NCI-H2029 treated with DMSO at 0.1 percent for 48 hours (cell line): ENCODE measurements at regions not wholly inside any gene's neighbourhood (a gene's known extent, or its start where the extent isn't known, plus 50 kb on each side); places are given as distances from the start of the nearest gene placed in this dataset.

Experiments used
- DNase-seq: peaks from one replicate; lab custom pipeline; 2025; lab: John Stamatoyannopoulos, UW

DNA sequence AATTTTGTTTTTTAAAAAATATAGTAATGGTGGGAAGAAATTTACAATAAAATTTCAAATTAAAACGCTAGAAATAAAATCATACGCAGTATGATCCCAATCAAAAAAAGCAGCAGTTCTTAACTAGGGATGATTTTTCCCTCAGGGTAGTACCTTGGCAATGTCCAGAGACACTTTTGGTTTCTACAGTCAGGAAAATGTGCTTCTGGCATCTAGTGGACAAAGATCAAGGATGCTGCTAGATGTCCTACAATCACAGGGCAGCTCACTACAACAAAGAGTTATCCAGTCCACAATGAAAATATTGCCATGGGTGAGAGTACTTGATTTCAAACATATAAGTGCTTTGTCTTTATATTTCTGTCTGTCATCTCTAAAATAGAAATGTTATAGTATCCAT is 400.2 kb upstream of the SGCD start:
- no peak for DNase-seq

DNA sequence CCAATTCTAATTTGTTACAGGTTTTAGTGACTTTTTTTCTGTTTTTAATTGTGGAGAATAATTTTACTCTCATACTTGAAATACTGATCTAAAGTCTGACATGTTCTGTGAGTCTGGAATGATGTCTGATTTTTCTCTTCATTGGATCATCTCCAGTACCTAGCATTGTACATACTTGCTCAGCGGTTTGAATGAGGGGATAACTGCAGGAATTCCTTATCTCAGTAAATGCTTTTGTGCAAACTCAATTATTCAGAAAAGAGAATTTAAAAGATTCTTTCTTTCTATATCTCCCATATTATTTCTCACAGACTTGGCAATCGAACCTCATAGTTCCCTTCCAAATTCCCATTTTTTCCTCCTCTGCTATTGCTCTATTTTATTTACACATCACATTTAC is 397.9 kb upstream of the SGCD start:
- DNase-seq, result no peak

DNA sequence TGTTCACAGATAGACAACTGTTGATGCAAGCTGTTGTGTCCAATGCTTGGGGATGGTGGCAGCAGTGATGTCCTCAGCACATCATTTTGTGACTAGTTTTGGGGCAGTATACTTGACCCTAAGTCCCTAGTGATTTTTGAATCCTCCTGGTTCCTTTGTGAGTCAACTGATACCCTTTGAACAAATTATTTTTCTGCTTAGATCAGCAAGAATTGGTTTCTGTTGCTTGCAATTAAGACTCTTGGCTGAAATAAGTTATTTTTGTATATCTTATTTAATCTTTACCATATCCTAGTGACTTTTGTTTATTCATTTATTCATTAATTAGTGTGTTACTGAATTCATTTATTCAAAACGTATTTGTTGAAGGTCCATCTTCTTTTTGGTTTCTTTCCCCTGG is 392.0 kb upstream of the SGCD start:
- DNase-seq, result no peak

DNA sequence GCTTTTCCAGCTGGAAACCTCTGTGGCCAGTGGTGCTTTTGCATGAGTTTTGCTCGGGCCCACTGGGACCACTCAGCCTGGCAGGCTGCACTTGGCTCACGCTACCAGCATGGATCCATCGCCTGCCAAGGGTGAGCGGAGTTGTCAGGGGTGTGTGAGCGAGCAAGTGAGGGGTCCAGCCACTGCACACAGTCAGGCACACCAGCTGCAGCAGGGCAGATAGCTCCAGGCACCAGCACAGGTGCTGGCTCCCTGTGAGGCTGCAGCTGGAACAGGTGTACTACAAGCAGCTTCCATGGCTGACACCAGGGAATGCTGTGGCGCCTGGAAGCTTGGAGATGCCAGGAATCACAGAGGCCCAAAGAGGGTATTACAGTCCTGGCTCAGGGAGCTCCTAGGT is 391.2 kb upstream of the SGCD start:
- DNase-seq, result no peak

DNA sequence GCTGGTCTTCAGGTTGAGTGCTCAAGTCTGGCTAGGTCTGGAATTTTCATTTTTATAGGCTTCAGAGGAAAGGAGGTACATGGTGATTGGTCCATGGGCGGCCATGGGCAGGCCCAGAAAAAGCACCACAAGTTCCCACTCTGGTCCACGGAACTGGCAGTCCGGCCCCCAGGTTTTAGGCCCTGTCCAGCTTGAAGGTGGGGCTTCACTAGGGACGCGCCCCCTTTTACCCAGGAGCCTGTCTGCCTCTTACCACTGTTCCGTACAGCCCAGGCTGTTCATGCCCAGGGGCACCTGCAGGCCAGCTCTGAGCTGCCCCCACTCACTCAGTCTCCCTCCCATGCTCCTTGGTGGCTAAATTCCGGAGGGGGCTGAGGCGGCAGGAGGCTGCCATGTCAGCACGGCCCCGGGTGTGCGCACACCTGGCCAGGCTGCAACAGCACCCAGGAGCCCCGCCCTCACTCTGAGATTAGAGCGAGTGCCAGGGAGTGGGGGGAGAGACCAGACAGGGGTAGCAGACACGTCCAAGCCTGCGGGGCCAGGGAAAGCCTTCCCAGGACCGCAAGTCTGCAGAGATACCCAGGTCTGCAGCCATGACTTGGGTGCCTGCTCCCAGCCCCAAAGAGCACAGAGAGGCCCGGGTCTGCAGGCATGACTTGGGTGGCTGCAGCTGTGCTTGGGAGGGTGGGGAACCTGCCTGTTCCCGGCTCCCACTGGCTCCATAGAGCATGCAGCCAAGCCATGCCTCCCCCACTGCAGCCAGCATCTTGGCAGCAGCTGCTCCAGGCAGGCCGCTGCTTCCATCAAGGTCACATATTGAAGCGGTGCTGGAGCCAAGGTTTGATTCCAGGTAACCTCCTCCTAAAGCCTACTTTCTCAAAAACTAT is 390.2 kb upstream of the SGCD start:
- DNase-seq, result no peak

DNA sequence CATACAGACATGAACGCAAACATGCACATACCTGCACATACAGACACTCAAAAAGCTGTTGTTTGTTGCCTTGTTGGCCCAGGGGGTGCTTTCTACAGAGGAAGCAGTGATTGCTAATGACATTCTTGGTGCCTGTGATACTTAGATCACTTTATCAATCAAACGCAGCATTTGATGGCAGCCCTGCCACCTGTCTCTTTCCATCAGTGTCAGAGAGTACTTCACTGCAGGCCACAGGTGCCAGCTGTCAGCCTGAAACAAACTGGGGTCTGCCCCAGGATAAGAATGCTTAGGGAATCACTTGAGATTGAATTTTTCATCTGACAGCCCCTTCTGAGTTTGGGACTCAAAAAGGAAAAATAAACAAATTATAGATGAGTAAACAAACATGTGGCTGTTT is 388.9 kb upstream of the SGCD start:
- DNase-seq, result no peak

DNA sequence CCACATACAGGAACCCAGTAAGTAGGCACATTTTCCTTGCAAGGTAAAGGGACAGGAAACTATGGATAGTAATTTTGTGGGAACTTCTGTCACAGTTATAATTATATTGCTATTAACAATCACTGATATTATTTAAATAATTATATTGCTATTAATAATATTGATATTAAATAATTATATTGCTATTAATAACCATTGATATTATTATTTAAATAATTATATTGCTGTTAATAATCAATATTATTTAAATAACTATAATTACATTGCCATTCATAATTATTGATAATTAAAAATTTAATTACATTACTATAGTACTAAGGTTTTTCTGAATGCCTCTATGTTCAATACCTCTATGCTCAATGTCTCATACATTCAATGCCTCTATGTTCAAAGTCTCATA is 385.6 kb upstream of the SGCD start:
- no peak for DNase-seq

DNA sequence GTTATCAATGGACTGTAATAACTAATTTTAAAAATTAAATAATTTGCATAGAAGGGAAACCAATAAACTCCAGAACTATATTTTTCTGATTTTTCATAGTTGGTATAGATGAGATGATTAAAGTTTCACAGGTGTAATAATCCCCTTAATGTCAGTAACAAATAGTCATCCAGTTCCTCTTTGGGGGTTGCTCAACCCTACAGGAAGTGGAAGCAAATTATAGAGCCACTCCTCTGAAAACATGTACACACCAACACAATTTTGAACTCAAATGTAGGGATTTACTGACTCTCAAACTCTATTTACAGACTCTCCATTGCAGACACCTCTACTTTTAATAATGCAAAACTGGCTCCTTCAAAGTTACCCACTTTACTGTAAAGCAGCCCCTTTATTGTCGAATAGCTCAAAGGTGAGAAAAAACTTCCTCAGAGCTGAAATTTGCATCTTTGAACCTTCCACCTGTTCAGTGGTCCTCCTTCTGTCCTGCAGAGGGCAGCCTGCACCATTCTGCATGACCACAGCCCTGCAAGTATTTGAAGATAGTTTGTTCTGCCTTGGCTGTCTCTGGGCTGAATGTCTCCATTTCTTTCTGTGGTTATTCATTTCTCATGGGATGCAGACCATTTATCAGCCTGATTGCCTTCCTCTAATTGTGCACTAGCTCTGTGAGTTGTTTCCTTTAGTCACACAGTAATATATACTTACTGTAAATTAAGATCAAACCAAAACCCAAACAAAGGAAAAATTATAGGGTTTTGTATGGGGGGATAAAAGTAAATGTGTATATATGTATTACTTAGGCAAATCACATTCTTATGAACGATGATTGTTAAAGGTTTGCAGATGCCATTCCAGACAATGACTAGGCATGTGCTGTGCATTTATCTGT is 383.2 kb upstream of the SGCD start:
- DNase-seq, result peak; percentile 8

DNA sequence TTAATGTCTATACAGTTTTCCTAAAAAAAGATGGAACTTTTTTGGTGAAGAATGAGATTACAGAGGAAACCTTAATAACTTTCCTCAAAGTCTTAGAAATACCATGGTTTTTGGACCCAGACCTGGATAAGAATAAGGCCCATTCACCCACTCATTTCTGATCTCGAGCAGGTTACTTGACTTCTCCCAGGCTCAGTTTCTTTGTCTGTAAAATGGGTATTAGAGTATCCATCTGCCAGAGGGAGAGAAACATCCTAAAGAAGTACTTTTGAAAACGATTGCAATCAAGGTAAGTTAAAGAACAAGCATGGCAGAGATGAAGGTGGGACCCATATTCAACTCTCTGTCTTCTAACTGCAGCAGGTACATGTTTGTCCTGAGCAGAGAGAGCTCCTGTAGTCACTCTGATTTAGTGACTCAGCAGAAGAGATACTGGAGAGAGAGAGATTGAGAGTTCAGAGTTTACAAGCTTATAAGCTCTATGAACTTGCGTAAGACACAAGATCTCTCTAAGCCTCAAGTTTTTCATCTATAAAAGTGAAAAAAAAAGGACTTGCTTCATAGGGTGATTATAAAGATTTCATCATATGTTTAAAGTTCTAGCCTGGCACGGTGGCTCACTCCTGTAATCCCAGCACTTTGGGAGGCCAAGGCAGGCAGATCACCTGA is 379.4 kb upstream of the SGCD start:
- DNase-seq, result no peak

DNA sequence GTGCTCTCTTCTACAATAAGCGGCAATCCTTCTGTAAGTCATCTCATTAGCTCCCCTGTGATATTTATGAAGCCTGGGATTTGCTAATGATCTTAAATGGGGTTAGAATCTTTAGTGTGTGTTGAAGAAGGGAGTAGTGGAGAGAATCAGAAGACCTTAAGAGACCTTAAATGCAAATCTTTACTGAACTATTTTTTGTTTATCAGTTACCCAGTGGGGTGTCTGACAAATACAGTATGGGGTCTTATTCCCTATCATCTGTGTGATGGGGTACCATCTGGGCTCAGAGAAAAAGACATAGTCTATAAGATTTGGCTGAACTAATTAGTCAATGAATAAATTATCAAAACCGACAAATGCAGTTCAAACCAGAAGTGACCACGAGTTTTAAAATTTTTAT is 378.4 kb upstream of the SGCD start:
- DNase-seq, result no peak

DNA sequence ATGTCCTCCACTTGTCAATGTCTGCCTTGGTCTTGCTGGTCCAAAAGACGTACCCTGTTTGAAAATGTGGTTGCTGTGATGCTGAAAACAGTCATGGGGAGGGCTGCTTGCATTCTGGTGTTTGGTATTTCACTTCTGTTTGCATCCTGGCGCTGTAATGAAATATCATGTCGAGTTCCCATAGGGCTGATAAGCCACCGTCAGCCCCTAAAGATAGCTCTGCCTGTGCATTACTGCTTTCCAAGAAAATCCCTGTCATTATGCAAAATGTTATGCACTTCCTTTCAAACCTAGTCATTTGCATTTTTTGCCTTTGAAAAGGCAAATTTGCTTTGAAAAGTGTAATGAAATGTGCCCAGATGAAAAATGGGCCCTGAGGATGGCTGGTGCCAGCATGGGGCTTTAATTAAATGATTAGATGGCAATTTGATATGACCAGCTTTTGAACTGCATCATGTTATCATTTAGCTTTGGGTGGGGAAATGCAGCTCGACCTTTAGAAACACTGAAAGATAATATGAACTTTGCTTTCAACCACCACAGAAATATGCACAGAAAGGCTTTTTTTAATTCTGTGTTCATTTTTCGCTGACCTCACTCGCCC is 374.4 kb upstream of the SGCD start:
- DNase-seq, result no peak

DNA sequence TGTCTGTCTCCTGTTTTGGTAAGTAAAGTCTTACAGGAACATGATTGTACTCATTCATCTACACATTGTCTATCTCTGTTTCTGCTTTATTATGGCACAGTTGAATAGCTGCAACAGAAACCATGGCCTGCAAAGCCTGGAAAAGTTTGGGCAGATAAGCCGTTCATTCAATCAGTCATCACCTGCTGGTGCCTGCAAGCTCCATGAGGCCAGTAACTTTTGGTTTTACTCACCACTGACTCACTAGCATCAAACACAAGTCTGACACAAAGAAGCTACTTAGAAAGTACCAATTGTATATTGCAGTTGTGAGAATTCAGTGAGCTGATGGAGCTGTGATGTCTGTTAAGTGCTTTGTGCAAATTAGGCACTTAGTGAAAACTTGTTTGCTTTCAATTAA is 373.6 kb upstream of the SGCD start:
- DNase-seq, result no peak

DNA sequence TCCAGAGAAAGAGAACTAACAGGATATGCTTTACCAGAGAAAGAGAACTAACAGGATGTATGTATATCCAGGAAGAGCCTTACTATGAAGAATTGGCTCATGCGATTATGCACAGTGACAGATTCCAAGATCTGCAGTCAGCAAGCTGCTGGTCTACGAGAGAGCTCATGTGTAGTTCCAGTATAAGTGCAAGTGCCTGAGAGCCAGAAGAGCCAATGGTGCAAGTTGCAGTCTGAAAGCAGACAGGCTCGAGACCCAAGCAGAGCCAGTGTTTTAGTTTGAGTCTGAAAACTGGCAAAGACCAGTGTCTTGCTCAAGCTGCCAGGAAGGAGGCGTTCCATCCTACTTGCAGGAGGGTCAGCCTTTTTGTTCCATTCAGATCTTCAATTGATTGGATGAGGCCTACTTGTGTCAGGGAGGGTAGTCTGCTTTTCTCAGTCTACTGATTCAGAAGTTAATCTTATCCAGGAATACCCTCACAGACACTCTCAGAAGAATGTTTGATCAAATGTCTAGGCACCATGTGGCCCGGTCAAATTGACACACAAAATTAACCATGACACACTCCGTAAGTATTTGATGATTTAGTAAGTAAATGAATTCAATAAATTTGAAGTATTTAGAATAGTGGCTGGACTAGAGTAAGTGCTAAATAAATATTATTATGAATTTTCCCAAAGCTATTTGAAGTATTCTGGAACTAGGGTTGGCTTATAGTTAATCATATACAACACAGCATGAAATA is 372.1 kb upstream of the SGCD start:
- DNase-seq, result no peak

DNA sequence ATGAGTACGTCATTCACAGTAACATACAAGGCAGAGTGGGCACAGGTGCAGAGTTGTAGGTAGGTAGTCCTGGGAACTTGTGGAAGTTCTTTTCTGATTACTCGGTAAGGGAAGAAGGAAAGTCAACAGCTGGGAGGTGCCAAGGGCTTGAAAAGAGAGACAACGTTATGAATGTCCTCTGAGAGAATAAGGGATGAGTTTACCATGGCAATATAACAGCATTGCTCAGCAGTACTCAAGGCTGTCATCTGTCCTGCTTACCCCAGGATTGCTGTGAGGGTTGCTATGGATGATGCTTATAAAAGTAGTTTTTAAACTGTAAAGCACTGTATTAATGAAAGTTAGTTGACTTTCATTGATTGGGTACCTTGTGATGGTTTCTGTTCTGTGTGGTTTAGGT is 369.1 kb upstream of the SGCD start:
- no peak for DNase-seq

DNA sequence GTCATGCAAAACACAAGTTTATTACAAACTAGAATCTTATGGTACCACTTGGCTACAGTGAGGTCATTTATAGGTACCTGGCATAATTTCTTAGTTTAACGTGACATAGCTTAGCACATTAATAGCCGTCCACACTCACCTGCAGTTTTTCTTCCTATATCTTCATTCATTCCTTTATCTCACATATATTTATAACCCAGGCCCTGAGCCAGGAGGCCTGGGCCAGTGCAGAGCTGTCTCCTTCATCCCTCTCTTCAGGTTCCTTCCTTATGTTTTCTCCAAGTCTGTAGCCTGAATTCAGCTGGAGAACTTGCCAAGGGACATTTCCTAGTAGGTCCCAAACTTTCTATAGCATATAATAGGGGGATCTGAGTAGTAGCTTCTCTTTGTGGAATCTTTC is 367.9 kb upstream of the SGCD start:
- no peak for DNase-seq

DNA sequence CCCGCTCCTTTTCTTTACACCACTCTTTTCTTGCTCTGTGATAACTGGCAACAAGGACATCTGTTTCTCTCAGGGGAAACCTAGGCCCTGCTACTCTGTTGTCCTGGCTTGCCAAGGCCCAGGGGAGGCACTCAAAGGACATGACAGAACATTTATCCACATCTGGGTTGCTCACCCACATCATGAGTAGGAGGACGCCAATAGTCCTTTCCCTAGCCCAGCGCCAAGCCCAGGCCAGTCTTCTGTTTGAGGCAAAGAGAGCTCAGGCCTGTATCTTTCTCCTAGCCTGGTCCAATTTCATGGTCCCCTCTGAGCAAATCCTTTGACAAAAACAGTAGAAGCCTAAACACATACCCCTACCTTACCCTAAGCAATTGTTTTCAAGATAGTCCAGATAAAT is 366.8 kb upstream of the SGCD start:
- no peak for DNase-seq

DNA sequence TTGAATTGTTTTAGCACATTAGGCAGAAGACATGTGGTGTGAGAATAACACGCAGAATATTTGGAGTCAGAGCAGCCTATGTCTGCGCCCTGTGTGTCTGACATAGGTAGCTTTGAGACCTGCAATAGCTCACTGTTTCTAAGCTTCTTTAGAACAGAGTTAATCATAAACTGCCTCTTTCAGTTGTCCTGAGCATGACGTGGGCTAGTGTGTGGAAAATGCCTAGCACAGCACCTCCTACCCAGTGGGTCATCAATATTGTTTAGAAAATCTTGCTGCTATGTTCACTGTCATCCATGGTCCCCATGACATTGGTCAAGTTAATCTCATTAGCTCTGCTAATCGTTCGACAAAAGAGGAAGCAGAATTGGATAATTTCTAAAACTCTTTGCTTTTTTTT is 357.4 kb upstream of the SGCD start:
- DNase-seq, result no peak

DNA sequence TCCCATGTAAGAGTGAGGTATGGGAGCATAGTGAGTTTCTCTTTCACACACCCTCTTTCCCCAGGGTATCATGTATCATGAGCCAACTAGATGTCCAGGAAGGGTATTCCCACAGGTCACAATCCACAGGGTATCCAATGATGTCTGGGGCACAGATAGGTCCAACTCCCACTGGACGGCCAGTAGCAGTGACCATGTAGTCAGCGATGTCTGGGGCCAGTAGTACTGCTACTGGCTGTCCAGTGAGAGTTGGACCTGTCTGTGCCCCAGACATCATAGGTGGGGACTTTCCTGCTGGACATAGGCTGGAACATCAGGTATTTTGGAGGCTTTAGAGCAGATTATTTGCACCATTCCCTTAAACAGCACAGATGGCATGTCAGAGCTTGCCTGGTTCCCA is 352.6 kb upstream of the SGCD start:
- no peak for DNase-seq

DNA sequence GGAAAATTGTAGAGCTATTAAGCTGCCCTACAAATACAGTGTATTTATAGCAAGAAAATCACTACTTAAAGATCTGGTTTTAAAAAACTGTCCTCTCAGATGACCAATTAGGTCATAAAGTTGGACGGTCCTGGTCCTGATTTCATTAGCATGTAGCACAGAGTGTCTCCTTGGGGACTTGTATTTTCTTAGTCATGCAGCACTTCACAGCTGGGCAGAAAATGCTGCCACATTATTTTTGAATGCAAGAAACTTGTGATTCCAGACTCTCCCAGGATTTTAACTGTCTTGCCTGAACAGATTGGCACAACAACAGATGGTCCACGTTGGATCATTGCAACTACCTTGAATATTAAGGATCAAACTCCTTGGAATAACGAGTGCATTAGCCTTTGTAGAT is 348.1 kb upstream of the SGCD start:
- no peak for DNase-seq

DNA sequence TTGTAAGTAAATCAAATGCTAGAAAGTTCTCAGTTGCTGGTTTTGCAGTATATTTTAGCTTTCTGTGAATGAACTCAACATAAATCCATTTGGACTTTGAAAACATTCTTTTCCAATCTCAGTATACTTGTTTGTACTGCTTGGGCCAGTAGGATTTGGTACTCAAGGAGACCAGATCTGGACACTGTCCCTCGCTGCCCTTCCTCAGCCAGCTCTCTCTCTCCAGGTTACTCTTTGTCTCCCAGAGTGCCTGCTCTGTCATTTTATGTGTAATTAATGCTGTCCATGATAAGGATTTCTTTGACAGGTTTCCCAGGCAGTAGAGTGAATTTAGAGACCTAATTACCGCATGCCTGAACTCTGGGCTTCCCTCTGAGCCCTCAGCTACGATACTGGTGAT is 344.6 kb upstream of the SGCD start:
- no peak for DNase-seq

DNA sequence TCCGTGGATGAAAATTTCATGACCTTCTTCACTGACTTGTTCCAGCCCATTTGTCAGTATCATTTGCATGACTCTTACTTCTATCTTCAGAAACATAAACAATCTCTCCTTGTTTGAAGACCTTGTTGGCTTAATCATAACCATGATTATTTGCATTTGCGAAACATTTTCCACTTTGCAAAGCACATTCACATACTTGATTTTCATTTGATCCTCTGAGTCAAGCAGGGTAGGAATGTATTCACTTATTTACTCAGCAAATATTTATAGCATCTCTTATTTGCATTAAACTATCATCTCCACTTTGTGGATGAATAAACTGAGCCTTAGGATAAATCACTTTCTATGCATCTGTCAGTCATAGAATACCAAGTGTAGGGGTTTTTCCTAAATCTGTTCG is 343.0 kb upstream of the SGCD start:
- DNase-seq, result no peak
